SK-N-MC (cell line): ENCODE measurements at regions not wholly inside any gene's neighbourhood (a gene's known extent, or its start where the extent isn't known, plus 50 kb on each side); places are given as distances from the start of the nearest gene placed in this dataset.

Experiments
- EZH2 ChIP-seq: fragments of 200-600 bp; sonication (generic); IDR thresholded peaks from one replicate; pipeline ENCODE4 v1.6.1; 2017; ENCODE audit warnings: antibody characterized with exemption
- FOXP2 ChIP-seq: optimal IDR thresholded peaks from 2 replicates; pipeline ENCODE3; 2011; ENCODE audit warnings: mild to moderate bottlenecking, moderate library complexity; ENCODE audit not compliant: insufficient read depth; ENCODE audit errors: extremely low read length, control extremely low read depth
- POLR2AphosphoS5 ChIP-seq: IDR thresholded peaks from 2 replicates; pipeline ENCODE4 v1.6.1; 2012; ENCODE audit warnings: mild to moderate bottlenecking, low read depth, low read length, borderline replicate concordance

- TF ChIP-seq EZH2 (no peak), POLR2AphosphoS5 (no peak), FOXP2 (no peak)
These were observed 191.3 kb downstream of the RPRM start for GRCh38 chr2:153287109-153287801.
